Choroid plexus epithelial cell (primary cell): ENCODE measurements at regions not wholly inside any gene's neighbourhood (a gene's known extent, or its start where the extent isn't known, plus 50 kb on each side); places are given as distances from the start of the nearest gene placed in this dataset.
"Not testable (repeated sequence)": the region's sequence is repeated elsewhere in the genome, so short reads cannot be mapped to it uniquely, and the experiment has no call there.

ENCODE experiments used
- DNase-seq: peaks from one replicate; pipeline ENCODE4 v3.0.0-alpha.2; 2010; ENCODE audit warnings: low read depth
- H3K4me3 ChIP-seq: 2 replicates; pipeline ENCODE4 v1.5.1; 2011; ENCODE audit warnings: low read depth, mild to moderate bottlenecking, control low read depth, low read length, moderate library complexity
- TF ChIP-seq, protein P1 (sequence below): conservative IDR thresholded peaks from 2 replicates; pipeline ENCODE4 v1.5.1; 2011; ENCODE audit warnings: low read depth, mild to moderate bottlenecking, control low read depth, inconsistent platforms, low read length, moderate library complexity

DNA sequence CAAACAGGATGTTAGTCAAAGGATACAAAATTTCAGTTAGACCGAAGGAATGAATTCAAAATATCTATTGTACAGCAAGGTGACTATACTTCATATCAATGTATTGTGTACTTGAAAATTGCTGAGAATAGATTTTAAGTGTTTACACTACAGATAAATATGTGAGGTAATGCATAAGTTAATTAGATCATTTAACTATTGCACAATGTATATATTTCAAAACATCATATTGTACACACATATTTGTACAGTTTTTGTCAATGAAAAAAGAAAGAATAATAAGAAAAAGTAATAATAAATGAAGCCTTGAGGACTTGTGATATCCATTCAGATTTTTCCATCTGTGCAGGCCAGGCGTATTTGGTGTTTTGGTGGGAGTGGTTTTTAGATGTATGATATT lies 367.4 kb upstream of the SNX7 start:
- TF ChIP-seq, protein P1, sequence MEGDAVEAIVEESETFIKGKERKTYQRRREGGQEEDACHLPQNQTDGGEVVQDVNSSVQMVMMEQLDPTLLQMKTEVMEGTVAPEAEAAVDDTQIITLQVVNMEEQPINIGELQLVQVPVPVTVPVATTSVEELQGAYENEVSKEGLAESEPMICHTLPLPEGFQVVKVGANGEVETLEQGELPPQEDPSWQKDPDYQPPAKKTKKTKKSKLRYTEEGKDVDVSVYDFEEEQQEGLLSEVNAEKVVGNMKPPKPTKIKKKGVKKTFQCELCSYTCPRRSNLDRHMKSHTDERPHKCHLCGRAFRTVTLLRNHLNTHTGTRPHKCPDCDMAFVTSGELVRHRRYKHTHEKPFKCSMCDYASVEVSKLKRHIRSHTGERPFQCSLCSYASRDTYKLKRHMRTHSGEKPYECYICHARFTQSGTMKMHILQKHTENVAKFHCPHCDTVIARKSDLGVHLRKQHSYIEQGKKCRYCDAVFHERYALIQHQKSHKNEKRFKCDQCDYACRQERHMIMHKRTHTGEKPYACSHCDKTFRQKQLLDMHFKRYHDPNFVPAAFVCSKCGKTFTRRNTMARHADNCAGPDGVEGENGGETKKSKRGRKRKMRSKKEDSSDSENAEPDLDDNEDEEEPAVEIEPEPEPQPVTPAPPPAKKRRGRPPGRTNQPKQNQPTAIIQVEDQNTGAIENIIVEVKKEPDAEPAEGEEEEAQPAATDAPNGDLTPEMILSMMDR: no peak
- no peak overlapping the region for H3K4me3 ChIP-seq
- DNase-seq: no peak

DNA sequence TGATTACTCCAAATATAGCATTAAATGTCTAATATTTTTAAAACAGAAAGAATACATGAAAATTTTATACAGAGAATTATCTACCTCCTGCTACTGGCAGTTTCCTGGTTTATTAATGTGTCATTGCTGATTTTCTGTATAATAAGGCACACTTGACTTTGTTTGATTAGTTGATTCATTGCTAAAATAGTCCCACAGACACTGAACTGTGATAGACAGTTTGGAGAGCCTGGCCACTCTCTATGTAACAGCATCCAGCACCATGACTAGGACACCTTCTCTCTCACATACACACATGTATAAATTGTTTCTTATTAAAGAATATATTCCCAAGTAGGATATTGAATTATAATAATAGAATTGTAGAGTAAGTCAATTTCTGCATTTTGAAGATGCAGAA lies 368.5 kb upstream of the SNX7 start:
- DNase-seq: no peak
- H3K4me3 ChIP-seq: no peak overlapping the region
- TF ChIP-seq, protein P1: no peak

DNA sequence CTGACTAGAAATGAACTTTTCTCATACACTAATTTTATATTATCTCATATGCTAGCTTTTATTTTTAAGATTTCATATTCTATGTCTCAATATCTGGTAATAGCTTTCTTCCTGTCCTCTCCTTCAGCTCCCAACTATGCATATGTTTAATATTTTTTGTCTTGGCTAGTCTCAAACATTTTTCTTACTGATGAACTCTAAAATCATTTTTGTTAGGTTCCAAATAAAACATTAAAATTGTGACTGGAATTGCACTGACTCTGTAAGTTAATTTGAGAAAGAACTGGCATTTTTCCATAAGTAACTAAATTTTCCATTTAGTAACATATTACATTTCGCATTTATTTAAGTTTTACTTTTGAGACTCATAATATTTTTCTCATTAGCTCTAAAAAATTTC lies 368.5 kb upstream of the DPYD start:
- DNase-seq: no peak
- H3K4me3 ChIP-seq: no peak overlapping the region
- TF ChIP-seq, protein P1: no peak

DNA sequence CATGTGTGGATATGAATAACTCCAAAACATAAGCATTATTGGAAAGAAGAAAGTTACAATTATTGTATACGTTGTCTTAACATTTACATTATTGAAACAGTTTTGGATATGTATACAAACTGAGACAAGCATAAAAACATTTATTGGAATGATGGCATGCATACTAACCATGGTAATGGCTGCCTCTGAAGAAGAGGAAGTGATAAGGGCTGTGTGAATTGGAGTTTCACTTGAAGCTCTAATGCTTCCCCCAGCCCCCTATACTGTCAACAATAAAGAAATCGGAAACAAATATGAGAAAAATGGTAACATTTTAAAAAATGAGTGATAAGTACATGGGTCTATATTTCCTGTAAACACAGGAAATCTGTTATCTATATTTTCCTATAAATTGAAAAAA lies 367.7 kb upstream of the DPYD start:
- TF ChIP-seq, protein P1: no peak
- no peak overlapping the region for H3K4me3 ChIP-seq
- DNase-seq: no peak

DNA sequence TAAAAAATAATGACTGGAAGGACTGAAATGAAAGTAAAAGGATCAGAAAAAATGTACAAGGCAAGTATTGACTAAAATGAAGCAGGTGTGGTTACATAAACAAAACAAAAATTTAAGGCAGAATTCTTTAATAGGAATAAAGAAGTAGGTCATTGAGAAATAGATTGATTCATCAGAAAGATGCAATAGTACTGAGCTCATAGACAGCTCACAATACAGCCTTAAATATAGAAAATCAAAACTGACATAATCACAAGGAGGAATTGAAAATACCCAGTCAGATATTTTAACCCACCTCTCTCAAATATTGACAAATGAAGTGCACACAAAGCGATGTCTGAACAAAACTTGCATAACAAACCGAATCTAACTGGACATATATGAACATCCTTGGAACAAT lies 366.8 kb upstream of the DPYD start:
- TF ChIP-seq, protein P1: no peak
- no peak for DNase-seq
- H3K4me3 ChIP-seq: no peak overlapping the region

DNA sequence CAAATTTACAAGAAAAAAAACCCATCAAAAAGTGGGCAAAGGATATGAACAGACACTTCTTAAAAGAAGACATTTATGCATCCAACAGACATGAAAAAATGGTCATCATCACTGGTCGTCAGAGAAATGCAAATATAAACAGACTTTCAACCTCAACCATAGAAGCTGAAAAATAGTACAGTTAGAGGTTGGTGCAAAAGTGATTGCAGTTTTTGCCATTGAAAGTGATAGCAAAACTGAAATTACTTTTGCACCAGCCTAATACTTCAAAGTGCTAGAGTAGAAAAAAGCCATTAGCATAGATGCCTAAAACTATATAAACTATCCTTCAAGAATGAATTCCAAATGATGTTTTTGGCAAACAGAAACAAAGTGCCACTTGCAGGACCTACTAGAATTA lies 365.8 kb upstream of the DPYD start:
- H3K4me3 ChIP-seq: no peak overlapping the region
- no peak for DNase-seq
- TF ChIP-seq, protein P1: no peak

DNA sequence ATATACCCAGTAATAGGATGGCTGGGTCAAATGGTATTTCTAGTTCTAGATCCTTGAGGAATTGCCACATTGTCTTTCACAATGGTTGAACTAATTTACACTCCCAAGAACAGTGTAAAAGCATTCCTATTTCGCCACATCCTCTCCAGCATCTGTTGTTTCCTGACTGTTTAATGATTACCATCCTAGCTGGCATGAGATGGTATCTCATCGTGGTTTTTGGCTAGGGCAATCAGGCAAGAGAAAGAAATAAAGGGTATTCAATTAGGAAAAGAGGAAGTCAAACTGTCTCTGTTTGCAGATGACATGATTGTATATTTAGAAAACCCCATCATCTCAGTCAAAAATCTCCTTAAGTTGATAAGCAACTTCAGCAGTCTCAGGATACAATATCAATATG lies 364.5 kb upstream of the DPYD start:
- not testable (repeated sequence) for H3K4me3 ChIP-seq, DNase-seq

DNA sequence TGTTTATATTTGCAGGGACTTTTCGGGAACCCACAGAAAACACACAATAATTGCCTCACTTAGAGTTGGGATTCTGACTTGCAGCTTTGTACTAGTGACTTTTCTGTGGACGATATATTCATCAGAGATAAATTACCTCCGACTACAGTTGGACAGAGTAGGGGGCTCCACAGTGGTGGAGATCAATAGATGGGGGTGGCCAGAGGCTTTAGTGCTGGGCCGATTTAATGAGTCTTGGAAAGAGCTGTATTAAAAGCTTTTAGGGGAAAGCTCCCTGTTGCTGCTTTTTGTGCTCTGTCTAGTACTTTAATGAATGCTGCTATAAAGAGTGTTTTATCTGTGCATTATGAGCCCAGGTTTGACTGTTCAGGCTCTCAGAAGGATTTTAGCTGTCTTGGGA lies 359.2 kb upstream of the DPYD start:
- TF ChIP-seq, protein P1: no peak
- DNase-seq: no peak
- H3K4me3 ChIP-seq: no peak overlapping the region
